NCI-H748 treated with DMSO at 0.1 percent for 48 hours (cell line): ENCODE measurements at regions not wholly inside any gene's neighbourhood (a gene's known extent, or its start where the extent isn't known, plus 50 kb on each side); places are given as distances from the start of the nearest gene placed in this dataset.
"Not testable (repeated sequence)": the region's sequence is repeated elsewhere in the genome, so short reads cannot be mapped to it uniquely, and the experiment has no call there.

Source experiments
- DNase-seq: peaks from one replicate; lab custom pipeline; 2025; lab: John Stamatoyannopoulos, UW

GRCh38 chr6:11889572-11889971 lies 111.0 kb upstream of the ADTRP start:
- no peak for DNase-seq

- DNase-seq, result no peak
Measured at GRCh38 chr6:11888727-11889126, 110.1 kb upstream of the ADTRP start.

- DNase-seq, result no peak
Measured at GRCh38 chr6:11885159-11885558, 106.6 kb upstream of the ADTRP start.

- not testable (repeated sequence) for DNase-seq
Measured at GRCh38 chr6:11883471-11883870, 104.9 kb upstream of the ADTRP start.

GRCh38 chr6:11880156-11880555 lies 101.6 kb upstream of the ADTRP start:
- DNase-seq, result not testable (repeated sequence)

- DNase-seq, result no peak
Measured at GRCh38 chr6:11878735-11879134, 100.1 kb upstream of the ADTRP start.

- no peak for DNase-seq
Measured at GRCh38 chr6:11878029-11878428, 99.4 kb upstream of the ADTRP start.

- DNase-seq, result no peak
Measured at GRCh38 chr6:11876934-11877433, 98.4 kb upstream of the ADTRP start.

GRCh38 chr6:11875325-11876109 lies 96.9 kb upstream of the ADTRP start:
- DNase-seq, result no peak

GRCh38 chr6:11869672-11870340 lies 91.2 kb upstream of the ADTRP start:
- no peak for DNase-seq

GRCh38 chr6:11868392-11868791 lies 89.8 kb upstream of the ADTRP start:
- no peak for DNase-seq

- DNase-seq, result no peak
Measured at GRCh38 chr6:11865680-11866300, 87.2 kb upstream of the ADTRP start.

- no peak for DNase-seq
Measured at GRCh38 chr6:11858439-11858838, 79.8 kb upstream of the ADTRP start.

- DNase-seq, result no peak
Measured at GRCh38 chr6:11855743-11856142, 77.1 kb upstream of the ADTRP start.

GRCh38 chr6:11854408-11855165 lies 76.0 kb upstream of the ADTRP start:
- DNase-seq, result no peak

- no peak for DNase-seq
Measured at GRCh38 chr6:11853678-11854407, 75.2 kb upstream of the ADTRP start.

GRCh38 chr6:11852061-11852651 lies 73.6 kb upstream of the ADTRP start:
- no peak for DNase-seq

GRCh38 chr6:11851387-11851786 lies 72.8 kb upstream of the ADTRP start:
- no peak for DNase-seq

GRCh38 chr6:11848852-11849731 lies 70.5 kb upstream of the ADTRP start:
- DNase-seq, result no peak

- no peak for DNase-seq
Measured at GRCh38 chr6:11848346-11848651, 69.7 kb upstream of the ADTRP start.
